Right atrium auricular region (tissue), 2 donors: ENCODE measurements at regions not wholly inside any gene's neighbourhood (a gene's known extent, or its start where the extent isn't known, plus 50 kb on each side); places are given as distances from the start of the nearest gene placed in this dataset.

Experiments used
- DNase-seq: peaks from one replicate; pipeline ENCODE4 v3.0.0-alpha.2; 2019; ENCODE audit warnings: low spot score
- H3K27ac ChIP-seq, 2 donors: fragments of 200-600 bp; sonication (generic); 1 replicate in 1 of 2; 2 replicates in 1 of 2; pipeline ENCODE4 v1.5.1; 2016 to 2019
- H3K27me3 ChIP-seq, 2 donors: fragments of 200-600 bp; sonication (generic); one replicate each; pipeline versions ENCODE4 v1.5.1 to v1.6.0; 2017 to 2019
- H3K36me3 ChIP-seq: fragments of 200-600 bp; sonication (generic); one replicate; pipeline ENCODE4 v1.5.1; 2016
- H3K4me1 ChIP-seq, 2 donors: fragments of 200-600 bp; sonication (generic); one replicate each; pipeline versions ENCODE4 v1.5.1 to v1.6.0; 2017 to 2019
- H3K4me3 ChIP-seq, 2 donors: fragments of 200-600 bp; sonication (generic); 1 replicate in 1 of 2; 2 replicates in 1 of 2; pipeline ENCODE4 v1.5.1; 2017 to 2019; ENCODE audit warnings: mild to moderate bottlenecking in 1 of 2, moderate library complexity in 1 of 2
- H3K9me3 ChIP-seq, 2 donors: fragments of 200-600 bp; sonication (generic); one replicate each; pipeline ENCODE4 v1.5.1; 2019
- CTCF ChIP-seq, 2 donors: fragments of 200-600 bp; sonication (generic); IDR thresholded peaks; one replicate each; pipeline ENCODE4 v1.5.1; 2019; ENCODE audit warnings: antibody characterized with exemption in 2 of 2

GRCh38 chr10:78715435-78715834 is 353.3 kb upstream of the ZMIZ1 start:
- no peaks in the 10 kb centered on the region for H3K36me3 ChIP-seq
- H3K9me3 ChIP-seq = no peaks in the 10 kb centered on the region
- H3K4me3 ChIP-seq = no peak overlapping the region
- no peaks in the 10 kb centered on the region for H3K27me3 ChIP-seq
- no peak overlapping the region for H3K27ac ChIP-seq
- TF ChIP-seq CTCF (IDR thresholded peaks at IDR 0.05) = no peak
- H3K4me1 ChIP-seq = peaks cover 0 to 17% of the 10 kb centered on the region in 2 donors
- no peak for DNase-seq

- no peak for DNase-seq
- H3K36me3 ChIP-seq = no peaks in the 10 kb centered on the region
- H3K27ac ChIP-seq = no peak overlapping the region
- H3K9me3 ChIP-seq = no peaks in the 10 kb centered on the region
- peaks cover 0 to 17% of the 10 kb centered on the region in 2 donors for H3K4me1 ChIP-seq
- H3K4me3 ChIP-seq = no peak overlapping the region
- TF ChIP-seq CTCF (IDR thresholded peaks at IDR 0.05) = no peak
- H3K27me3 ChIP-seq = no peaks in the 10 kb centered on the region
Measured at GRCh38 chr10:78716043-78716660, 352.6 kb upstream of the ZMIZ1 start.

GRCh38 chr10:78717200-78717599 is 351.6 kb upstream of the ZMIZ1 start:
- no peaks in the 10 kb centered on the region for H3K27me3 ChIP-seq
- TF ChIP-seq CTCF (IDR thresholded peaks at IDR 0.05) = no peak
- peaks cover 0 to 17% of the 10 kb centered on the region in 2 donors for H3K4me1 ChIP-seq
- H3K9me3 ChIP-seq = no peaks in the 10 kb centered on the region
- peak overlapping the region in 1 of 2 donors; percentile 1 for H3K27ac ChIP-seq
- H3K36me3 ChIP-seq = no peaks in the 10 kb centered on the region
- DNase-seq = peak; percentile 63
- H3K4me3 ChIP-seq = no peak overlapping the region

GRCh38 chr10:78718032-78718572 is 350.7 kb upstream of the ZMIZ1 start:
- H3K9me3 ChIP-seq = no peaks in the 10 kb centered on the region
- H3K27ac ChIP-seq = no peak overlapping the region
- TF ChIP-seq CTCF (IDR thresholded peaks at IDR 0.05) = no peak
- H3K27me3 ChIP-seq = no peaks in the 10 kb centered on the region
- DNase-seq = no peak
- no peaks in the 10 kb centered on the region for H3K36me3 ChIP-seq
- peaks cover 0 to 17% of the 10 kb centered on the region in 2 donors for H3K4me1 ChIP-seq
- no peak overlapping the region for H3K4me3 ChIP-seq

- no peaks in the 10 kb centered on the region for H3K9me3 ChIP-seq
- no peak overlapping the region for H3K4me3 ChIP-seq
- DNase-seq = no peak
- no peaks in the 10 kb centered on the region for H3K36me3 ChIP-seq
- H3K27ac ChIP-seq = no peak overlapping the region
- H3K4me1 ChIP-seq = peaks cover 0 to 17% of the 10 kb centered on the region in 2 donors
- H3K27me3 ChIP-seq = no peaks in the 10 kb centered on the region
- no peak for TF ChIP-seq CTCF (IDR thresholded peaks at IDR 0.05)
Measured at GRCh38 chr10:78719276-78719675, 349.5 kb upstream of the ZMIZ1 start.

GRCh38 chr10:78720091-78720490 is 348.7 kb upstream of the ZMIZ1 start:
- H3K9me3 ChIP-seq = no peaks in the 10 kb centered on the region
- peaks cover 0 to 17% of the 10 kb centered on the region in 2 donors for H3K4me1 ChIP-seq
- H3K4me3 ChIP-seq = no peak overlapping the region
- TF ChIP-seq CTCF (IDR thresholded peaks at IDR 0.05) = no peak
- H3K36me3 ChIP-seq = no peaks in the 10 kb centered on the region
- no peak overlapping the region for H3K27ac ChIP-seq
- DNase-seq = no peak
- no peaks in the 10 kb centered on the region for H3K27me3 ChIP-seq
